Breast epithelium (tissue), 4 donors: ENCODE measurements at regions not wholly inside any gene's neighbourhood (a gene's known extent, or its start where the extent isn't known, plus 50 kb on each side); places are given as distances from the start of the nearest gene placed in this dataset.

Source experiments
- DNase-seq, 2 donors: peaks; one replicate each; pipeline ENCODE4 v3.0.0-alpha.2; 2019; ENCODE audit warnings: low spot score in 2 of 2
- H3K27ac ChIP-seq, 2 donors: fragments of 200-600 bp; sonication (generic) in 1 of 2; one replicate each; pipeline ENCODE4 v1.5.1; 2016 to 2019; ENCODE audit warnings: mild to moderate bottlenecking in 1 of 2
- H3K27me3 ChIP-seq, 2 donors: fragments of 200-600 bp; sonication (generic) in 1 of 2; one replicate each; pipeline versions ENCODE4 v1.5.1 to v1.6.0; 2017 to 2019; ENCODE audit warnings: control low read depth in 1 of 2, mild to moderate bottlenecking in 1 of 2
- H3K36me3 ChIP-seq: fragments of 200-600 bp; one replicate; pipeline ENCODE4 v1.5.1; 2019
- H3K4me1 ChIP-seq, 2 donors: fragments of 200-600 bp; sonication (generic); one replicate each; pipeline ENCODE4 v1.5.1; 2016 to 2019; ENCODE audit warnings: control low read depth in 1 of 2
- H3K4me3 ChIP-seq, 3 donors: fragments of 200-600 bp; sonication (generic); 1 replicate in 2 of 3; 2 replicates in 1 of 3; pipeline ENCODE4 v1.5.1; 2016 to 2019; ENCODE audit warnings: mild to moderate bottlenecking in 3 of 3, moderate library complexity in 2 of 3
- H3K9me3 ChIP-seq, 2 donors: fragments of 200-600 bp; sonication (generic) in 1 of 2; one replicate each; pipeline ENCODE4 v1.5.1; 2016 to 2019; ENCODE audit warnings: control low read depth in 1 of 2
- POLR2A ChIP-seq: fragments of 450-650 bp; IDR thresholded peaks from one replicate; pipeline ENCODE4 v1.6.1; 2016; ENCODE audit warnings: antibody characterized with exemption, mild to moderate bottlenecking, moderate library complexity
- POLR2AphosphoS5 ChIP-seq, 3 donors: sonication (generic); formaldehyde crosslinking; IDR thresholded peaks; one replicate each; pipeline ENCODE4 v1.6.1; 2017; ENCODE audit warnings: antibody characterized with exemption in 3 of 3
- intact Hi-C: fragments of 100-400 bp; cut with DNase I; formaldehyde crosslinking; loops from one replicate; pipeline ENCODE4 v1.15.1; 2023; ENCODE audit warnings: low total_unique reads
- TF ChIP-seq, protein P1 (sequence below), 3 donors: fragments of 450-650 bp; IDR thresholded peaks; one replicate each; pipeline ENCODE4 v1.5.1; 2016 to 2017; ENCODE audit warnings: antibody characterized with exemption in 3 of 3, mild to moderate bottlenecking in 3 of 3, moderate library complexity in 3 of 3

DNA sequence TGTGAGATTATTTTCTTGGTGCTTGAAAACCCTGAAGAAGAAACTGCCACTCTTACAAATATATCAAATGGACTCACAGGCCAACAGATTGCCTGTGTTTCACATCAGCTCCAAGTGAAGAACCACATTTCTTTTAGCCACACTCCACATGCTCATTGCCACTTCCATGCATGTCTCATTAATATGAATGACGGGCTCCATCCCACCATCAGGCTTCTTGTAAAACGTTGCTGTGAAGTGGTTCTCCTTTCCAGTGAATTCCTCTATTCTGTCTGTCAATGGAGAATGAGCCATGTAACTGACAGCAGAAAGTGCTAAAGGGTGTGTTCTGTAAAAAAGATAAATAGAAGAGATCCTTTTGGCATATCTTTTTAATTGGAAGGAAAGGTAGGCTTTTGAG is 188.2 kb upstream of the RMST start:
- intact Hi-C loops = no loop called here
- no peaks in the 10 kb centered on the region for H3K9me3 ChIP-seq
- H3K4me1 ChIP-seq = no peaks in the 10 kb centered on the region
- TF ChIP-seq POLR2AphosphoS5 (IDR thresholded peaks at IDR 0.05) (no peak), POLR2A (no peak)
- TF ChIP-seq, protein P1, sequence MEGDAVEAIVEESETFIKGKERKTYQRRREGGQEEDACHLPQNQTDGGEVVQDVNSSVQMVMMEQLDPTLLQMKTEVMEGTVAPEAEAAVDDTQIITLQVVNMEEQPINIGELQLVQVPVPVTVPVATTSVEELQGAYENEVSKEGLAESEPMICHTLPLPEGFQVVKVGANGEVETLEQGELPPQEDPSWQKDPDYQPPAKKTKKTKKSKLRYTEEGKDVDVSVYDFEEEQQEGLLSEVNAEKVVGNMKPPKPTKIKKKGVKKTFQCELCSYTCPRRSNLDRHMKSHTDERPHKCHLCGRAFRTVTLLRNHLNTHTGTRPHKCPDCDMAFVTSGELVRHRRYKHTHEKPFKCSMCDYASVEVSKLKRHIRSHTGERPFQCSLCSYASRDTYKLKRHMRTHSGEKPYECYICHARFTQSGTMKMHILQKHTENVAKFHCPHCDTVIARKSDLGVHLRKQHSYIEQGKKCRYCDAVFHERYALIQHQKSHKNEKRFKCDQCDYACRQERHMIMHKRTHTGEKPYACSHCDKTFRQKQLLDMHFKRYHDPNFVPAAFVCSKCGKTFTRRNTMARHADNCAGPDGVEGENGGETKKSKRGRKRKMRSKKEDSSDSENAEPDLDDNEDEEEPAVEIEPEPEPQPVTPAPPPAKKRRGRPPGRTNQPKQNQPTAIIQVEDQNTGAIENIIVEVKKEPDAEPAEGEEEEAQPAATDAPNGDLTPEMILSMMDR (IDR thresholded peaks at IDR 0.05) = no peak
- H3K36me3 ChIP-seq = no peaks in the 10 kb centered on the region
- H3K4me3 ChIP-seq = no peak overlapping the region
- H3K27me3 ChIP-seq = no peaks in the 10 kb centered on the region
- no peak for DNase-seq
- no peak overlapping the region for H3K27ac ChIP-seq

GRCh38 chr12:97275256-97275655 is 187.3 kb upstream of the RMST start:
- H3K27ac ChIP-seq = peak overlapping the region; percentile 55
- H3K27me3 ChIP-seq = no peaks in the 10 kb centered on the region
- TF ChIP-seq, protein P1 (IDR thresholded peaks at IDR 0.05) = no peak
- TF ChIP-seq POLR2AphosphoS5 (IDR thresholded peaks at IDR 0.05) (no peak), POLR2A (no peak)
- no peaks in the 10 kb centered on the region for H3K36me3 ChIP-seq
- H3K4me3 ChIP-seq = peak overlapping the region in 2 of 3 donors; percentile 30 to 49
- no peaks in the 10 kb centered on the region for H3K4me1 ChIP-seq
- no peaks in the 10 kb centered on the region for H3K9me3 ChIP-seq
- intact Hi-C loops = no loop called here
- DNase-seq = peak in 1 of 2 donors; percentile 63

- Histone ChIP-seq H3K4me1 (no peaks in the 10 kb centered on the region), H3K27ac (peak overlapping the region; percentile 55), H3K27me3 (no peaks in the 10 kb centered on the region), H3K36me3 (no peaks in the 10 kb centered on the region), H3K4me3 (peak overlapping the region in 2 of 3 donors; percentile 30 to 49), H3K9me3 (no peaks in the 10 kb centered on the region)
- intact Hi-C loops = no loop called here
- DNase-seq = no peak
- no peak for TF ChIP-seq POLR2AphosphoS5 (IDR thresholded peaks at IDR 0.05)
Observed at GRCh38 chr12:97275728-97276590, 186.6 kb upstream of the RMST start.

DNA sequence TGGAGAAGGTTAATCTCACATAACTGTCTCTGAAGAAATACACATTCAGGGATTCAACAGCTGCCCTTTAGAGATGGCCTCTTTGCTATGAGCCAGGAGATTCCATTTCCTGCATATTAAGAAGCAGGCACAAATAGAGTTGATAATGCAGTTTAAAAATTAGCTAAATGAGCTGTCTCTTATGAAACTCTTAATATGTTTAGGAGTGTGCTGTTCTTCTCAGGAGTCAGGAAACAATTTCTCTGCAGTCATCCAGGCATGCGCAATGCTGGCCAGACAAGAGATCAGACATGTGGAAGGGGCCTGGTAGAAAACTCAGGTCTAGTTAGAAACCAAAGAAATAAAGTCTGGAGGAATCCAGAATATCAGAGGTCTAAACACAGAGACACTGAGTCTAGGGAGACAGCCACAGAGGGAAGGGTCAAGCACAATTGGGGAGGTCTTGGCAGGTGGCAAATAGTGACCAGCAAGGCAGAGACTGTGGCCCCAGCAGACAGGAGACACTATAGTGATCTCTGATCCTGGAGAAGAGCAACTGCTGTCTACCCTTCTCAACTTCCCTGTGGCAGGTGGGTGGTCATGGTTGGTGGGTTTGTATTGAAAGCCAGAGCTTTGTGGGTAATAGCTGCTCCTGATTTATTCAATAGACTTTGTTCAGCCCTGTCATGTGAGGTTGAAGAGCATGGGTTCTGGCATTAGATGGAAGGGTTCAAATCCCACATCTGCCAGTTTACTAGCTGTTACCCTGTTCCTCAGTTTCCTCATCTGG is 185.8 kb upstream of the RMST start:
- no peaks in the 10 kb centered on the region for H3K36me3 ChIP-seq
- TF ChIP-seq POLR2A (no peak), POLR2AphosphoS5 (IDR thresholded peaks at IDR 0.05) (no peak)
- TF ChIP-seq, protein P1 (IDR thresholded peaks at IDR 0.05) = no peak
- no peaks in the 10 kb centered on the region for H3K4me1 ChIP-seq
- H3K9me3 ChIP-seq = no peaks in the 10 kb centered on the region
- H3K27me3 ChIP-seq = no peaks in the 10 kb centered on the region
- H3K27ac ChIP-seq = peak overlapping the region; percentile 55
- H3K4me3 ChIP-seq = peak overlapping the region in 1 of 3 donors; percentile 49
- no peak for DNase-seq
- intact Hi-C loops = no loop called here

GRCh38 chr12:97283297-97283696 is 179.3 kb upstream of the RMST start:
- Histone ChIP-seq H3K9me3 (no peaks in the 10 kb centered on the region), H3K36me3 (no peaks in the 10 kb centered on the region), H3K27ac (no peak overlapping the region), H3K27me3 (no peaks in the 10 kb centered on the region), H3K4me1 (no peaks in the 10 kb centered on the region), H3K4me3 (no peak overlapping the region)
- no peak for DNase-seq
- intact Hi-C loops = no loop called here
- TF ChIP-seq, protein P1 (IDR thresholded peaks at IDR 0.05) = no peak
- no peak for TF ChIP-seq POLR2A
- TF ChIP-seq POLR2AphosphoS5 (IDR thresholded peaks at IDR 0.05) = no peak
